ENCODE measurements at regions not wholly inside any gene's neighbourhood (a gene's known extent, or its start where the extent isn't known, plus 50 kb on each side); places are given as distances from the start of the nearest gene placed in this dataset.

- TF ChIP-seq ZNF788 (CRISPR knock-in tag; IDR thresholded peaks at IDR 0.05; ENCODE audit: borderline replicate concordance) (no peak), ZBTB49 (CRISPR knock-in tag; IDR thresholded peaks at IDR 0.05; ENCODE audit: borderline replicate concordance) (no peak)
Measured at GRCh38 chr7:109295158-109295557, 725.5 kb downstream of the DNAJB9 start (continued).

DNA sequence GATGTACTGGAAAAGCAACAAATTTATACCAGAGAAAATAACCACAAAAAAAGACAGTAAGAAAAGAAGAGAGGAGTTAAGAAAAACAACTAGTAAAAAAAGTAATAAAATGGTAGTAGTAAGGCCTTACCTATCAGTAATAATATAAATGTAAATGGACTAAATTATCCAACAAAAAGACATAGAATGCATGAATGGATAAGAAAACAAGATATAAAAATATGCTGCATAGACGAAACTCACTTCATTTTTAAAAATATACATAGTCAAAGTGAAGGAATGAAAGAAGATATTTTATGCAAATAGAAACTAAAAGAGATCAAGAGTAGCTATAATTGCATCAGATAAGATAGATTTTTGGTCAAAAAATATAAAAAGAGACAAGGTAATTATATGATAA, 739.1 kb downstream of the DNAJB9 start:
- no peaks in the 10 kb centered on the region for H3K36me3 ChIP-seq (replicated peaks in 1 of 2; ENCODE audit: control insufficient read depth in 1 of 2, insufficient read depth in 2 of 2, low read length in 2 of 2)
- WGBS (ENCODE audit: low lambda C conversion rate) = 0% methylated on average over 1 of the region's 1 CpG
- no peaks in the 10 kb centered on the region for H3K27me3 ChIP-seq (ENCODE audit: control insufficient read depth in 1 of 2, insufficient read depth in 2 of 2, low read length in 2 of 2)
- DNase-seq (ENCODE audit: low spot score) (no peak), ATAC-seq (no peak), FAIRE-seq (no peak)
- H3K27ac ChIP-seq (ENCODE audit: extremely low read length, insufficient read depth, low read length) = no peak overlapping the region
- intact Hi-C loops (cut with micrococcal nuclease; ENCODE audit: unreplicated experiment) = no loop called here
- no peak overlapping the region for H2AFZ ChIP-seq (ENCODE audit: low read length)
- ChIA-PET POLR2A (no interaction called here), CTCF (ENCODE audit: low intra/inter-chr PET ratio, low total read pairs) (no interaction called here)
- BruUV-seq (replicated peaks) = no TSS peak
- H3K4me3 ChIP-seq (replicated peaks in 1 of 3; ENCODE audit: insufficient read depth in 1 of 3, low read depth in 2 of 3, low read length in 3 of 3) = no peak overlapping the region
- H3K9me3 ChIP-seq (ENCODE audit: low read length) = peaks cover 71% of the 10 kb centered on the region
- in situ Hi-C loops (cut with HindIII; ENCODE audit: extremely low pct_ligation_motif_present, low pct_unique_long_range_greater_than_20kb) = no loop called here
- H3K9ac ChIP-seq (ENCODE audit: insufficient read depth, low read depth, low read length) = no peak overlapping the region
- no peak overlapping the region for H3K4me2 ChIP-seq (ENCODE audit: low read depth, low read length)
- no peaks in the 10 kb centered on the region for H3K4me1 ChIP-seq (ENCODE audit: insufficient read depth, low read length)
- H3K79me2 ChIP-seq (ENCODE audit: insufficient read depth, low read length) = no peaks in the 10 kb centered on the region
- H4K20me1 ChIP-seq (ENCODE audit: insufficient read depth, low read length) = no peaks in the 10 kb centered on the region
- TF ChIP-seq NCOA5 (CRISPR knock-in tag; IDR thresholded peaks at IDR 0.05) = no peak
- TF ChIP-seq MIER2 (CRISPR knock-in tag; IDR thresholded peaks at IDR 0.05) = no peak
- TF ChIP-seq ZC3H13 (CRISPR knock-in tag; IDR thresholded peaks at IDR 0.05) = no peak
- TF ChIP-seq, protein P1, sequence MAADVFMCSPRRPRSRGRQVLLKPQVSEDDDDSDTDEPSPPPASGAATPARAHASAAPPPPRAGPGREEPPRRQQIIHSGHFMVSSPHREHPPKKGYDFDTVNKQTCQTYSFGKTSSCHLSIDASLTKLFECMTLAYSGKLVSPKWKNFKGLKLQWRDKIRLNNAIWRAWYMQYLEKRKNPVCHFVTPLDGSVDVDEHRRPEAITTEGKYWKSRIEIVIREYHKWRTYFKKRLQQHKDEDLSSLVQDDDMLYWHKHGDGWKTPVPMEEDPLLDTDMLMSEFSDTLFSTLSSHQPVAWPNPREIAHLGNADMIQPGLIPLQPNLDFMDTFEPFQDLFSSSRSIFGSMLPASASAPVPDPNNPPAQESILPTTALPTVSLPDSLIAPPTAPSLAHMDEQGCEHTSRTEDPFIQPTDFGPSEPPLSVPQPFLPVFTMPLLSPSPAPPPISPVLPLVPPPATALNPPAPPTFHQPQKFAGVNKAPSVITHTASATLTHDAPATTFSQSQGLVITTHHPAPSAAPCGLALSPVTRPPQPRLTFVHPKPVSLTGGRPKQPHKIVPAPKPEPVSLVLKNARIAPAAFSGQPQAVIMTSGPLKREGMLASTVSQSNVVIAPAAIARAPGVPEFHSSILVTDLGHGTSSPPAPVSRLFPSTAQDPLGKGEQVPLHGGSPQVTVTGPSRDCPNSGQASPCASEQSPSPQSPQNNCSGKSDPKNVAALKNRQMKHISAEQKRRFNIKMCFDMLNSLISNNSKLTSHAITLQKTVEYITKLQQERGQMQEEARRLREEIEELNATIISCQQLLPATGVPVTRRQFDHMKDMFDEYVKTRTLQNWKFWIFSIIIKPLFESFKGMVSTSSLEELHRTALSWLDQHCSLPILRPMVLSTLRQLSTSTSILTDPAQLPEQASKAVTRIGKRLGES (CRISPR knock-in tag; IDR thresholded peaks at IDR 0.05; ENCODE audit: borderline replicate concordance) = no peak
- no peak for TF ChIP-seq GLI4 (CRISPR knock-in tag; IDR thresholded peaks at IDR 0.05; ENCODE audit: borderline replicate concordance)
- TF ChIP-seq PHF5A (CRISPR knock-in tag; IDR thresholded peaks at IDR 0.05; ENCODE audit: low read depth, unreplicated experiment) = no peak
- TF ChIP-seq JUNB (CRISPR knock-in tag; IDR thresholded peaks at IDR 0.05; ENCODE audit: borderline replicate concordance) = no peak
- no peak for TF ChIP-seq ZBTB26 (CRISPR knock-in tag; IDR thresholded peaks at IDR 0.05; ENCODE audit: borderline replicate concordance)
- no peak for TF ChIP-seq KLF12 (CRISPR knock-in tag; IDR thresholded peaks at IDR 0.05; ENCODE audit: borderline replicate concordance)
- no peak for TF ChIP-seq ZBTB1 (CRISPR knock-in tag; IDR thresholded peaks at IDR 0.05; ENCODE audit: borderline replicate concordance)
- TF ChIP-seq ZNF768 (CRISPR knock-in tag; IDR thresholded peaks at IDR 0.05) = no peak
- no peak for TF ChIP-seq ZC3H4 (CRISPR knock-in tag; IDR thresholded peaks at IDR 0.05; ENCODE audit: borderline replicate concordance)
- no peak for TF ChIP-seq ZNF704 (CRISPR knock-in tag; IDR thresholded peaks at IDR 0.05; ENCODE audit: borderline replicate concordance)
